ENCODE measurements at regions not wholly inside any gene's neighbourhood (a gene's known extent, or its start where the extent isn't known, plus 50 kb on each side); places are given as distances from the start of the nearest gene placed in this dataset.
"Not testable (repeated sequence)": the region's sequence is repeated elsewhere in the genome, so short reads cannot be mapped to it uniquely, and the experiment has no call there.

DNA sequence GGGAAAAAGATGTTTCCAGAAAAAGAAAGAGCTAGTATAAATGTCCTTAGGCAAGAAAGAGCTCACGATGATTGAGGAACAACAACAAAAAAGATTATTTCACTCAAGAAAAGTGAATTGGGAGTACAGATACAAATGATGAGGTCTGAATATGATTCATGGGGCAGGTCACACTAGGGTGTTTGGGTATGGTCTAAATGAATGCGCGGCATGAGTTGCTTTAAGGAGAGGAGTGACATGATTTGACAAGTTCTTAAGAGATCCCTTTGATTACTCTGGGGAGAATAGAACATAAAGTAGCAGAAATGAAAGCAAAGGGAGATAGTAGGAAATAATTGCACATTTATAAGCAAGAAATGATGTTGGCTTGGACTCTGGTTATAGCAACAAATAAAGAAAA, 85.9 kb upstream of the AGAP9 start:
- H3K9ac ChIP-seq (ENCODE audit: low read length); H3K27me3 ChIP-seq (ENCODE audit: low read length); H3K4me1 ChIP-seq (ENCODE audit: low read length); H3K4me2 ChIP-seq (ENCODE audit: low read depth, low read length, poor library complexity, severe bottlenecking); H3K36me3 ChIP-seq (ENCODE audit: insufficient read depth, low read length); H3K27ac ChIP-seq (ENCODE audit: low read length); H2AFZ ChIP-seq (ENCODE audit: low read length); DNase-seq; H3K9me3 ChIP-seq (ENCODE audit: low read length); H3K4me3 ChIP-seq (ENCODE audit: low read length); H3K79me2 ChIP-seq (ENCODE audit: low read length); H4K20me1 ChIP-seq (ENCODE audit: insufficient read depth, low read depth, low read length); H3K9me2 ChIP-seq (replicated peaks; ENCODE audit: insufficient read depth, low read length): not testable (repeated sequence)

DNA sequence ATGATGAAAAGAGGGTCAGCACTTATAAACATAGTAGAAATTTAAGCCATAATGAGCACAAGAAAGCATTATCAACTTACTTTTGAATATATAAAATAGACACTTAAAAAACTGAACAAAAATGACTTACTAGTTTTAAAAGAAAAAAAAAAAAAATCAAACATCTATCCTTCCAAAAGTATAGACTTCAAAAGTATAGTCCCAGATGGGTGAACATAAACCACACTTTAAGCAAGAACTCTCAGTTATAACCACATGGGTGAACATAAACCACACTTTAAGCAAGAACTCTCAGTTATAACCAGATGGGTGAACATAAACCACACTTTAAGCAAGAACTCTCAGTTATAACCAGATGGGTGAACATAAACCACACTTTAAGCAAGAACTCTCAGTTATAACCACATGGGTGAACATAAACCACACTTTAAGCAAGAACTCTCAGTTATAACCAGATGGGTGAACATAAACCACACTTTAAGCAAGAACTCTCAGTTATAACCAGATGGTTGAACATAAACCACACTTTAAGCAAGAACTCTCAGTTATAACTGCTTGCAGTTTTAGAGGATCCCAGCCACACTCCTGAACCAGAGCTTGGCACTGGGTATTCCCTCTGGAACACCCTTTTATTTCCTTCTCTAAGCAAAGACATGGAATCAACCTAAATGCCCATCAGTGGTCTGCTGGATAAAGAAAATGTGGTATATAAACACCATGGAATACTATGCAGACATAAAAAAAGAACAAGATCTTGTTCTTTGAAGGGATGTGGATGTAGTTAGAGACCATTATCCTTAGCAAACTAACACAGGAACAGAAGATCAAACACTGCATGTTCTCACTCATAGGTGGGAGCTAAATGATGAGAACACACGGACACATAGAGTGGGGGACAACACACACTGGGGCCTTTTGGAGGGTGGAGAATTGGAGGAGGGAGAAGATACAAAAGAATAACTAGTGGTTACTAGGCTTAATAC, 82.6 kb upstream of the AGAP9 start:
- not testable (repeated sequence) for H3K4me2 ChIP-seq (ENCODE audit: low read depth, low read length, poor library complexity, severe bottlenecking); H3K4me1 ChIP-seq (ENCODE audit: low read length); H3K27me3 ChIP-seq (ENCODE audit: low read length); H3K9me2 ChIP-seq (replicated peaks; ENCODE audit: insufficient read depth, low read length); H3K9ac ChIP-seq (ENCODE audit: low read length); H2AFZ ChIP-seq (ENCODE audit: low read length); H4K20me1 ChIP-seq (ENCODE audit: insufficient read depth, low read depth, low read length); H3K9me3 ChIP-seq (ENCODE audit: low read length); H3K27ac ChIP-seq (ENCODE audit: low read length); DNase-seq; H3K4me3 ChIP-seq (ENCODE audit: low read length); H3K79me2 ChIP-seq (ENCODE audit: low read length); H3K36me3 ChIP-seq (ENCODE audit: insufficient read depth, low read length)

DNA sequence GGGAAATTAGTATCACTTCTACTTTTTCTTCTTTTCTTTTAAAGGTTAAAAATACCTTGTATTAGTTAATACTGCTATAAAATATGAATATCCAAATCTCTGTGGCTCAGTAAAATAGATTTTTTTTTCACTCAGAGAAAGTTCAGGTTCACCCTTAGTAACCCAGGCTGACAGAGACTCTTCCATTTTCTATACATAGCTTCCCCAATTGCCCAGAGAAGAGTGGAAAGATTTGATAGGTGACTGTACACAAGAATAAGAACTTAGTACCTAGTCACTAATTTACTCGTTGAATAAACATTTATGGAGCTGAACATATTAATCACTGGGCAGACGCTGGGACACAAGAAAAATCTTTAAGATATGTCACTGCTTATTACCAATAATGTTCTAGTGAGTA, 77.2 kb upstream of the AGAP9 start:
- H3K79me2 ChIP-seq (ENCODE audit: low read length); H4K20me1 ChIP-seq (ENCODE audit: insufficient read depth, low read depth, low read length); H3K27me3 ChIP-seq (ENCODE audit: low read length); H3K9me2 ChIP-seq (replicated peaks; ENCODE audit: insufficient read depth, low read length); H3K4me2 ChIP-seq (ENCODE audit: low read depth, low read length, poor library complexity, severe bottlenecking); H3K4me3 ChIP-seq (ENCODE audit: low read length); H3K4me1 ChIP-seq (ENCODE audit: low read length); H3K9ac ChIP-seq (ENCODE audit: low read length); H3K9me3 ChIP-seq (ENCODE audit: low read length); H3K27ac ChIP-seq (ENCODE audit: low read length); H3K36me3 ChIP-seq (ENCODE audit: insufficient read depth, low read length); H2AFZ ChIP-seq (ENCODE audit: low read length); DNase-seq: not testable (repeated sequence)

DNA sequence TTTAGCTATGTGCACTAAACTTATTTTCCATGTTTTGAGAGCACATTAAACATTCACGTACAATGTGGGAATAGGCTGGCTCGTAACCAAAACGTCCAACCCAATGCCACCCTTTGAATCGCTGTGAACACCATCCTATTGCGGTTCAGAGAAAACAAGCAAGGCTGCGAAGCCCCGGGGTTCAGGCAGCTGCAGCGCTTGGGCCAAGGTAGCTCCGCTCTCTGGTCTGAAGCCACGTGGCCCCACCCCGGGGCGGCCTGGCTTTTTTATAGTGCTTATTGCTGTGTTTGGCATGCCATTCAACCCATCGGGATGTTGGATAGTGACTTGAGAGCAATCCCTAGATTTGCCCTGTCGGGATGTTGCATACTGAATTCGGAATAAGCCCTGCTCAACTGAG, 76.7 kb upstream of the AGAP9 start:
- not testable (repeated sequence) for H3K4me3 ChIP-seq (ENCODE audit: low read length); H3K9me3 ChIP-seq (ENCODE audit: low read length); DNase-seq; H2AFZ ChIP-seq (ENCODE audit: low read length); H3K4me2 ChIP-seq (ENCODE audit: low read depth, low read length, poor library complexity, severe bottlenecking); H4K20me1 ChIP-seq (ENCODE audit: insufficient read depth, low read depth, low read length); H3K4me1 ChIP-seq (ENCODE audit: low read length); H3K36me3 ChIP-seq (ENCODE audit: insufficient read depth, low read length); H3K9ac ChIP-seq (ENCODE audit: low read length); H3K27ac ChIP-seq (ENCODE audit: low read length); H3K79me2 ChIP-seq (ENCODE audit: low read length); H3K27me3 ChIP-seq (ENCODE audit: low read length); H3K9me2 ChIP-seq (replicated peaks; ENCODE audit: insufficient read depth, low read length)

DNA sequence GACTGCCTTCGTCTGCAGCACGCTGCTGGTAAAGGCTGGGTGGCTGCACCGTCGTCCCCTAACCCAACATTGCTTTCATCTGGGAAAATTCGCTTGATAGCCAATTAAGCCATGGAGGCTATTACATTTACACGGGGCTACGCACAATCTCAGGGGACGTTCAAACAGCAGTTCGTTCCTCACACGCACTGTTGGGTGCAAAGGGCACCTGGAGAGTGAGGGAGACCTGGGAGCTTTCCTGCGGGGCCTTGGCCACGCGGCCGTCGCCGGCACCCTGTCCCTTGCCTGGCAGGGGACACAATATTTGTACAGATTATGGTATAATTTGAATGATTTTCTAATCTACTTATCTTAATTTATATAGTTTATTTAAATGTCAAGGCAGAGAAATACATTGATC, 76.2 kb upstream of the AGAP9 start:
- not testable (repeated sequence) for H4K20me1 ChIP-seq (ENCODE audit: insufficient read depth, low read depth, low read length); H3K27me3 ChIP-seq (ENCODE audit: low read length); DNase-seq; H3K4me1 ChIP-seq (ENCODE audit: low read length); H3K9ac ChIP-seq (ENCODE audit: low read length); H3K9me2 ChIP-seq (replicated peaks; ENCODE audit: insufficient read depth, low read length); H3K4me3 ChIP-seq (ENCODE audit: low read length); H3K4me2 ChIP-seq (ENCODE audit: low read depth, low read length, poor library complexity, severe bottlenecking); H3K36me3 ChIP-seq (ENCODE audit: insufficient read depth, low read length); H3K27ac ChIP-seq (ENCODE audit: low read length); H2AFZ ChIP-seq (ENCODE audit: low read length); H3K9me3 ChIP-seq (ENCODE audit: low read length); H3K79me2 ChIP-seq (ENCODE audit: low read length)

DNA sequence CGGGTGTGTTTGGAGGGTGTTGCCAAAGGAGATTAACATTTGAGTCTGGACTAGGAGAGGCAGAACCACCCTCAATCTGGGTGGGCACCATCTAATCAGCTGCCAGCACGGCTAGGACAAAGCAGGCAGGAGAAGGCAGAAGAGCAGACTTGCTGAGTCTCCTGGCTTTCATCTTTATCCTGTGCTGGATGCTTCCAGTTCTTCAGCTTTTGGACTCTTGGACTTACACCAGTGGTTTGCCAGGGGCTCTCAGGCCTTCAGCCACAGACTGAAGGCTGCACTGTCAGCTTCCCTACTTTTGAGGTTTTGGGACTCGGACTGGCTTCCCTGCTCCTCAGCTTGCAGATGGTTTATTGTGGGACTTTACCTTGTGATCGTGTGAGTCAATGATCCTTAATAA, 70.4 kb upstream of the AGAP9 start:
- not testable (repeated sequence) for H3K27me3 ChIP-seq (ENCODE audit: low read length); H3K27ac ChIP-seq (ENCODE audit: low read length); H3K4me3 ChIP-seq (ENCODE audit: low read length); H3K4me2 ChIP-seq (ENCODE audit: low read depth, low read length, poor library complexity, severe bottlenecking); H3K79me2 ChIP-seq (ENCODE audit: low read length); H4K20me1 ChIP-seq (ENCODE audit: insufficient read depth, low read depth, low read length); H3K36me3 ChIP-seq (ENCODE audit: insufficient read depth, low read length); H3K4me1 ChIP-seq (ENCODE audit: low read length); H3K9me3 ChIP-seq (ENCODE audit: low read length); H3K9me2 ChIP-seq (replicated peaks; ENCODE audit: insufficient read depth, low read length); H3K9ac ChIP-seq (ENCODE audit: low read length); H2AFZ ChIP-seq (ENCODE audit: low read length); DNase-seq

DNA sequence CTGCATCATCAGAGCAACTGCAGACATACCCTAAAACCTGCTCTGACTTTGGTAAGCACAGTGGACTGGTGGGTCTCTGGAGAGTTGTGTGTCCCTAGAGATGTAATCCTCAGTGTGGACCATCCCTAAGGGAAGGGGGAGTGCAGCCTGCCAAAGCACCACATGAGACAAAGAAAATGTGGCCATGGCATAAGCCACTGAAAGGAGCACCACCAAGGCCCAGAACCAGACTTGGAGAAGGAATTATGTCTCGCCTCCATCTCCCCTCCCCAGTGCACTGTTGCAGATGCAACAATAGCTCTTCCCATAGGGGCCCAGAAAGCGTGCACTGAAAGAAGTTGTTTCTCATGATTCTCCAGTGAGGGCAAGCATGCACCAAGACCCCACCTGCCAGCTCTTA, 69.7 kb upstream of the AGAP9 start:
- H3K9me3 ChIP-seq (ENCODE audit: low read length); H3K36me3 ChIP-seq (ENCODE audit: insufficient read depth, low read length); DNase-seq; H3K4me1 ChIP-seq (ENCODE audit: low read length); H4K20me1 ChIP-seq (ENCODE audit: insufficient read depth, low read depth, low read length); H3K27ac ChIP-seq (ENCODE audit: low read length); H3K4me3 ChIP-seq (ENCODE audit: low read length); H3K79me2 ChIP-seq (ENCODE audit: low read length); H3K4me2 ChIP-seq (ENCODE audit: low read depth, low read length, poor library complexity, severe bottlenecking); H3K9me2 ChIP-seq (replicated peaks; ENCODE audit: insufficient read depth, low read length); H3K27me3 ChIP-seq (ENCODE audit: low read length); H3K9ac ChIP-seq (ENCODE audit: low read length); H2AFZ ChIP-seq (ENCODE audit: low read length): not testable (repeated sequence)

DNA sequence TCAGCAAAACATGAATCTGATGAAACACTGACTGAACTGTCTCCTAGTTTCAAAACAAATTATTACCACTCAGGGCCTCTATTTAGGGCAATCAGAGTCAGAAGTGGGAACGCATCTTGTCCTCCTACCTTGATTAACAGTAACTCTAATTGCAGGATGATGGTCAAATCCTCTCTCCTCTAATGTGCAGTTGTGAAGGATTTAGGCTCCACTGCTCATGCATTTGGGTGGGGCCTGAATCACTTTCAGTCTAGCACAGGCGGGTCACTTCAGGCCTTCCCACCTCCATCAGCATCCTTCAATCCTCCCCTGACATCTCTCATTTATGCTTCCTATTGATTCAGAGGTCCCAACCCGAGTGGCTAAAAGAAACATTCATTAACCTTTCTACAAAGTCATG, 67.5 kb upstream of the AGAP9 start:
- not testable (repeated sequence) for H3K9me2 ChIP-seq (replicated peaks; ENCODE audit: insufficient read depth, low read length); H3K9ac ChIP-seq (ENCODE audit: low read length); H2AFZ ChIP-seq (ENCODE audit: low read length); H3K9me3 ChIP-seq (ENCODE audit: low read length); H3K4me2 ChIP-seq (ENCODE audit: low read depth, low read length, poor library complexity, severe bottlenecking); H3K27me3 ChIP-seq (ENCODE audit: low read length); DNase-seq; H3K79me2 ChIP-seq (ENCODE audit: low read length); H3K27ac ChIP-seq (ENCODE audit: low read length); H4K20me1 ChIP-seq (ENCODE audit: insufficient read depth, low read depth, low read length); H3K4me3 ChIP-seq (ENCODE audit: low read length); H3K4me1 ChIP-seq (ENCODE audit: low read length); H3K36me3 ChIP-seq (ENCODE audit: insufficient read depth, low read length)

DNA sequence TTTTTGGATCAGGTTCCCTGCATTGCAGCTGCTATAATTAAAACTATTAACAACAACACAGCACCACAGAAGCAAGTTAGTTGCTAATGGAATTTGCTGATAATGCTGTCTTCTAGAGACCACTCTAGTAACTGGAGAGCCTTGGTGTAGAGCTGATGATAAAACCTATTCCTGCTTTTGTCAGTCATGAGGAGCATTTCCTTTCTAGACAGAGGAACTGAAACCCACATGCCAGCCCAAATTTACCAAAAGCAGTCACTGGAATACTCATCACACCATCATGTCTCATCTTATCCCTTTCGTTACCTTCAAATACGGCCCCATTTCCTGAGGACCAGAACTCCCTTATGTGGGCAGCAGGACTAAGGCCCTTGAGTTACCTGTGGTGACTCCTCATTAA, 67.1 kb upstream of the AGAP9 start:
- not testable (repeated sequence) for H2AFZ ChIP-seq (ENCODE audit: low read length); H4K20me1 ChIP-seq (ENCODE audit: insufficient read depth, low read depth, low read length); H3K4me2 ChIP-seq (ENCODE audit: low read depth, low read length, poor library complexity, severe bottlenecking); H3K9me3 ChIP-seq (ENCODE audit: low read length); H3K4me1 ChIP-seq (ENCODE audit: low read length); H3K9me2 ChIP-seq (replicated peaks; ENCODE audit: insufficient read depth, low read length); H3K27ac ChIP-seq (ENCODE audit: low read length); H3K36me3 ChIP-seq (ENCODE audit: insufficient read depth, low read length); DNase-seq; H3K4me3 ChIP-seq (ENCODE audit: low read length); H3K27me3 ChIP-seq (ENCODE audit: low read length); H3K9ac ChIP-seq (ENCODE audit: low read length); H3K79me2 ChIP-seq (ENCODE audit: low read length)

Measured in Karpas-422 (cell line).